ENCODE measurements at regions not wholly inside any gene's neighbourhood (a gene's known extent, or its start where the extent isn't known, plus 50 kb on each side); places are given as distances from the start of the nearest gene placed in this dataset.

- TF ChIP-seq EZH2 (IDR thresholded peaks at IDR 0.05; ENCODE audit: borderline replicate concordance, low read length) (no peak), CTCF (IDR thresholded peaks at IDR 0.05; ENCODE audit: low read length) (no peak)
- Histone ChIP-seq H3F3A (ENCODE audit: insufficient read depth, low read length) (no peaks in the 10 kb centered on the region), H4K20me1 (ENCODE audit: insufficient read depth, low read length) (no peaks in the 10 kb centered on the region), H3K4me1 (ENCODE audit: insufficient read depth, low read length, severe bottlenecking) (no peaks in the 10 kb centered on the region), H3K4me2 (ENCODE audit: low read length) (no peak overlapping the region), H3K9ac (ENCODE audit: low read length) (no peak overlapping the region), H3K27me3 (ENCODE audit: insufficient read depth, low read length) (no peaks in the 10 kb centered on the region), H3K4me3 (ENCODE audit: low read depth, low read length, poor library complexity, severe bottlenecking) (no peak overlapping the region), H3K9me2 (ENCODE audit: low read depth, low read length) (no peaks in the 10 kb centered on the region), H3K36me3 (ENCODE audit: insufficient read depth, low read length) (no peaks in the 10 kb centered on the region), H3K9me3 (ENCODE audit: low read length) (no peaks in the 10 kb centered on the region), H3K79me2 (ENCODE audit: insufficient read depth, low read length) (no peaks in the 10 kb centered on the region), H3K27ac (ENCODE audit: low read depth, low read length, poor library complexity, severe bottlenecking) (no peak overlapping the region), H2AFZ (ENCODE audit: low read length) (no peak overlapping the region)
Observed at GRCh38 chr11:39990421-39990831, 1469.0 kb downstream of the LRRC4C start.

GRCh38 chr11:39975091-39975490, 1484.4 kb downstream of the LRRC4C start:
- Histone ChIP-seq H4K20me1 (ENCODE audit: insufficient read depth, low read length) (no peaks in the 10 kb centered on the region), H3K36me3 (ENCODE audit: insufficient read depth, low read length) (no peaks in the 10 kb centered on the region), H3K79me2 (ENCODE audit: insufficient read depth, low read length) (no peaks in the 10 kb centered on the region), H2AFZ (ENCODE audit: low read length) (no peak overlapping the region), H3K4me2 (ENCODE audit: low read length) (no peak overlapping the region), H3F3A (ENCODE audit: insufficient read depth, low read length) (no peaks in the 10 kb centered on the region), H3K9ac (ENCODE audit: low read length) (no peak overlapping the region), H3K27ac (ENCODE audit: low read depth, low read length, poor library complexity, severe bottlenecking) (no peak overlapping the region), H3K4me3 (ENCODE audit: low read depth, low read length, poor library complexity, severe bottlenecking) (no peak overlapping the region), H3K4me1 (ENCODE audit: insufficient read depth, low read length, severe bottlenecking) (no peaks in the 10 kb centered on the region), H3K9me3 (ENCODE audit: low read length) (no peaks in the 10 kb centered on the region), H3K27me3 (ENCODE audit: insufficient read depth, low read length) (no peaks in the 10 kb centered on the region), H3K9me2 (ENCODE audit: low read depth, low read length) (no peaks in the 10 kb centered on the region)
- TF ChIP-seq CTCF (IDR thresholded peaks at IDR 0.05; ENCODE audit: low read length), result no peak
- TF ChIP-seq EZH2 (IDR thresholded peaks at IDR 0.05; ENCODE audit: borderline replicate concordance, low read length), result no peak

GRCh38 chr11:39972461-39972860, 1487.0 kb downstream of the LRRC4C start:
- no peak overlapping the region for H3K27ac ChIP-seq (ENCODE audit: low read depth, low read length, poor library complexity, severe bottlenecking)
- TF ChIP-seq CTCF (IDR thresholded peaks at IDR 0.05; ENCODE audit: low read length) (no peak), EZH2 (IDR thresholded peaks at IDR 0.05; ENCODE audit: borderline replicate concordance, low read length) (no peak)
- H3K9me3 ChIP-seq (ENCODE audit: low read length), result no peaks in the 10 kb centered on the region
- H3K9ac ChIP-seq (ENCODE audit: low read length), result no peak overlapping the region
- no peaks in the 10 kb centered on the region for H3K9me2 ChIP-seq (ENCODE audit: low read depth, low read length)
- H3K79me2 ChIP-seq (ENCODE audit: insufficient read depth, low read length), result no peaks in the 10 kb centered on the region
- no peaks in the 10 kb centered on the region for H3F3A ChIP-seq (ENCODE audit: insufficient read depth, low read length)
- no peaks in the 10 kb centered on the region for H4K20me1 ChIP-seq (ENCODE audit: insufficient read depth, low read length)
- H3K27me3 ChIP-seq (ENCODE audit: insufficient read depth, low read length), result no peaks in the 10 kb centered on the region
- H3K4me1 ChIP-seq (ENCODE audit: insufficient read depth, low read length, severe bottlenecking), result no peaks in the 10 kb centered on the region
- no peak overlapping the region for H3K4me2 ChIP-seq (ENCODE audit: low read length)
- H3K36me3 ChIP-seq (ENCODE audit: insufficient read depth, low read length), result no peaks in the 10 kb centered on the region
- H2AFZ ChIP-seq (ENCODE audit: low read length), result no peak overlapping the region
- no peak overlapping the region for H3K4me3 ChIP-seq (ENCODE audit: low read depth, low read length, poor library complexity, severe bottlenecking)
